ENCODE measurements at regions not wholly inside any gene's neighbourhood (a gene's known extent, or its start where the extent isn't known, plus 50 kb on each side); places are given as distances from the start of the nearest gene placed in this dataset.

DNA sequence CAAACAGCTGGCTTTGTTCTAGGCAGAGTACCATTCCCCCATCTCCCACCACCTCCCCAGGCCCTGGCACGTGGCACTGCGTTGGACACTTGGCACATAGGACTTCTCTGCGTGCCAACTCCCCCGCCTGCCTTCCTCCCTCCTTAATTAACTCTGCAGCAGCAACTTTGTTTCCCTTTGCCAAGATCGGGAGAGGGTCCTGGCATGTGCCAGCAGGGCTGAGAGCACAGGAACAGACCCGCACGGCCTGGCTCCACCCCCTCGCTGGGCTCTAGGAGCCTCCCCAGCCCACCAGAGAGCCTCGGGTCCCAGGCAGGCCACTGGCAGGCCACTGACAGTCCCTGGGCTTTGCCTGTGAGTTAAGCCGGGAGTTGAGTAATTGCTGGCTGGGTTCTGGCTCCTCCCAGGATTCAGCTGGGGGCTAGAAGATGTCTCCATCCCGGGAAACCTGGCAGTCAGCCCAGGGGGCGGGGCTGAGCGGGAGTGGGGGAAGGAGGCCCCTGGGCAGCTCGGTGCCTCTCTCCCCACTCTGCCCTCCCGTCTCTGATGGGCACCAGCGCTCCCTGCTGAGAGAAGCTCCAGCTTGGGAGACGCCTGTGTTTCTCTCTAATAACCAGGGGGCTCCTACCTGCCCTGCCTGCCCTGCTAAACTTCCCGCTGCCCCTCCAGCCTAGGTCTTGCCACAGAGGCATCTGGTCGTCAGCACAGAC is 224.0 kb upstream of the TNRC6C start (continued):
- TF ChIP-seq, protein P1, sequence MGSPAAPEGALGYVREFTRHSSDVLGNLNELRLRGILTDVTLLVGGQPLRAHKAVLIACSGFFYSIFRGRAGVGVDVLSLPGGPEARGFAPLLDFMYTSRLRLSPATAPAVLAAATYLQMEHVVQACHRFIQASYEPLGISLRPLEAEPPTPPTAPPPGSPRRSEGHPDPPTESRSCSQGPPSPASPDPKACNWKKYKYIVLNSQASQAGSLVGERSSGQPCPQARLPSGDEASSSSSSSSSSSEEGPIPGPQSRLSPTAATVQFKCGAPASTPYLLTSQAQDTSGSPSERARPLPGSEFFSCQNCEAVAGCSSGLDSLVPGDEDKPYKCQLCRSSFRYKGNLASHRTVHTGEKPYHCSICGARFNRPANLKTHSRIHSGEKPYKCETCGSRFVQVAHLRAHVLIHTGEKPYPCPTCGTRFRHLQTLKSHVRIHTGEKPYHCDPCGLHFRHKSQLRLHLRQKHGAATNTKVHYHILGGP (tag by site-specific recombination; IDR thresholded peaks at IDR 0.05), result no peak
- TF ChIP-seq ZBTB6 (tag by site-specific recombination; IDR thresholded peaks at IDR 0.05) (no peak), MZF1 (tag by site-specific recombination; IDR thresholded peaks at IDR 0.05; ENCODE audit: borderline replicate concordance) (no peak), ZNF596 (tag by site-specific recombination; IDR thresholded peaks at IDR 0.05) (no peak), SP2 (tag by site-specific recombination; IDR thresholded peaks at IDR 0.05) (peak; percentile 31; the same call in 1 of the 2 replicates), ZBTB10 (tag by site-specific recombination; IDR thresholded peaks at IDR 0.05) (no peak; the same call in 1 of the 2 replicates), ZNF501 (tag by site-specific recombination; IDR thresholded peaks at IDR 0.05) (no peak), ZNF785 (tag by site-specific recombination; IDR thresholded peaks at IDR 0.05) (no peak), ZSCAN30 (tag by site-specific recombination; IDR thresholded peaks at IDR 0.05) (peak; percentile 58; the same call in 1 of the 2 replicates), ZNF354C (tag by site-specific recombination; IDR thresholded peaks at IDR 0.05; ENCODE audit: borderline replicate concordance, low read depth) (no peak), HOXA7 (CRISPR knock-in tag; IDR thresholded peaks at IDR 0.05; ENCODE audit: borderline replicate concordance) (no peak), ZNF19 (tag by site-specific recombination; IDR thresholded peaks at IDR 0.05; ENCODE audit: low read depth) (no peak), ZNF214 (tag by site-specific recombination; IDR thresholded peaks at IDR 0.05; ENCODE audit: borderline replicate concordance) (no peak), ZNF707 (tag by site-specific recombination; IDR thresholded peaks at IDR 0.05) (no peak), TSHZ1 (tag by site-specific recombination; IDR thresholded peaks at IDR 0.05; ENCODE audit: borderline replicate concordance) (no peak), WT1 (tag by site-specific recombination; IDR thresholded peaks at IDR 0.05) (peak; percentile 51), ZNF654 (tag by site-specific recombination; IDR thresholded peaks at IDR 0.05; ENCODE audit: low read depth) (no peak), OVOL3 (tag by site-specific recombination; IDR thresholded peaks at IDR 0.05) (no peak), SETDB1 (IDR thresholded peaks at IDR 0.05; ENCODE audit: insufficient read length, low read length) (no peak), ZNF391 (tag by site-specific recombination; IDR thresholded peaks at IDR 0.05; ENCODE audit: borderline replicate concordance, low read depth) (no peak), SP3 (tag by site-specific recombination; IDR thresholded peaks at IDR 0.05) (peak; percentile 52), ZNF639 (tag by site-specific recombination; IDR thresholded peaks at IDR 0.05) (no peak), ZNF23 (tag by site-specific recombination; IDR thresholded peaks at IDR 0.05; ENCODE audit: borderline replicate concordance) (no peak), ZNF449 (tag by site-specific recombination; IDR thresholded peaks at IDR 0.05) (0 out of 2 replicates have a peak, but pooled peaks have one; percentile 32), ZNF221 (tag by site-specific recombination; IDR thresholded peaks at IDR 0.05; ENCODE audit: borderline replicate concordance) (no peak), ZBTB1 (tag by site-specific recombination; IDR thresholded peaks at IDR 0.05) (no peak)
